Fibroblast of lung (primary cell): ENCODE measurements at regions not wholly inside any gene's neighbourhood (a gene's known extent, or its start where the extent isn't known, plus 50 kb on each side); places are given as distances from the start of the nearest gene placed in this dataset.
A peak's percentile ranks its signal among the peaks of the same experiment; 100 is the strongest.

Experiments used
- EZH2 ChIP-seq: IDR thresholded peaks from 2 replicates; pipeline ENCODE4 v1.5.1; 2012; ENCODE audit warnings: low read length, control low read depth, mild to moderate bottlenecking; ENCODE audit errors: missing control alignments
- TF ChIP-seq, protein P1 (sequence below), 2 donors: IDR thresholded peaks in 1 of 2; conservative IDR thresholded peaks in 1 of 2; 1 replicate in 1 of 2; 2 replicates in 1 of 2; pipeline ENCODE4 v1.5.1; 2011 to 2012; ENCODE audit warnings: low read length in 2 of 2, control low read depth in 1 of 2, inconsistent platforms in 1 of 2, low read depth in 1 of 2, mild to moderate bottlenecking in 1 of 2

- no peak for TF ChIP-seq EZH2
- TF ChIP-seq, protein P1, sequence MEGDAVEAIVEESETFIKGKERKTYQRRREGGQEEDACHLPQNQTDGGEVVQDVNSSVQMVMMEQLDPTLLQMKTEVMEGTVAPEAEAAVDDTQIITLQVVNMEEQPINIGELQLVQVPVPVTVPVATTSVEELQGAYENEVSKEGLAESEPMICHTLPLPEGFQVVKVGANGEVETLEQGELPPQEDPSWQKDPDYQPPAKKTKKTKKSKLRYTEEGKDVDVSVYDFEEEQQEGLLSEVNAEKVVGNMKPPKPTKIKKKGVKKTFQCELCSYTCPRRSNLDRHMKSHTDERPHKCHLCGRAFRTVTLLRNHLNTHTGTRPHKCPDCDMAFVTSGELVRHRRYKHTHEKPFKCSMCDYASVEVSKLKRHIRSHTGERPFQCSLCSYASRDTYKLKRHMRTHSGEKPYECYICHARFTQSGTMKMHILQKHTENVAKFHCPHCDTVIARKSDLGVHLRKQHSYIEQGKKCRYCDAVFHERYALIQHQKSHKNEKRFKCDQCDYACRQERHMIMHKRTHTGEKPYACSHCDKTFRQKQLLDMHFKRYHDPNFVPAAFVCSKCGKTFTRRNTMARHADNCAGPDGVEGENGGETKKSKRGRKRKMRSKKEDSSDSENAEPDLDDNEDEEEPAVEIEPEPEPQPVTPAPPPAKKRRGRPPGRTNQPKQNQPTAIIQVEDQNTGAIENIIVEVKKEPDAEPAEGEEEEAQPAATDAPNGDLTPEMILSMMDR (conservative IDR thresholded peaks at IDR 0.05 in 1 of 2, IDR thresholded peaks at IDR 0.05 in 1 of 2; ENCODE audit: low read depth in 1 of 2, low read length in 2 of 2), result peak in 1 of 2 donors; percentile 10
Measured at GRCh38 chr5:69032009-69032408, 61.8 kb upstream of the SLC30A5 start.
